ENCODE measurements at regions not wholly inside any gene's neighbourhood (a gene's known extent, or its start where the extent isn't known, plus 50 kb on each side); places are given as distances from the start of the nearest gene placed in this dataset.

DNA sequence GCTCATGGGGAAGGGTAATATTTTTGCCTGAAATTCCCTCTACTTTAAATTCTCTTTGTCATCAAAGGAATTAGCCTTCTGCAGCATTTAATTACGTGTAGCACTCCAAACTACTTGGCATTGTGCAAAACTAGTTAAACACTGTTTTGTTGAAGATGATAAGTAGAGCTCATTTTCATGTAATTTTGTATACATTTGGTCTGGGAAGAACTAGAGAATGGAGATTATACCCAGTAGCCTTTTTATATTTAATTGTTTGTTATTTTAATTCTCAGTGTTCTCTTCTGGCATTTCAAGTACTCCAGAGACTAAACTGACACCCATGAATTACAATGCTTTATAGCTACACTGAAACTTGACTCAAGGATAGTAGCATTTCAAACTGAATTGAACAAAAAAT lies 211.5 kb upstream of the SMIM31 start:
- TF ChIP-seq, protein P1, sequence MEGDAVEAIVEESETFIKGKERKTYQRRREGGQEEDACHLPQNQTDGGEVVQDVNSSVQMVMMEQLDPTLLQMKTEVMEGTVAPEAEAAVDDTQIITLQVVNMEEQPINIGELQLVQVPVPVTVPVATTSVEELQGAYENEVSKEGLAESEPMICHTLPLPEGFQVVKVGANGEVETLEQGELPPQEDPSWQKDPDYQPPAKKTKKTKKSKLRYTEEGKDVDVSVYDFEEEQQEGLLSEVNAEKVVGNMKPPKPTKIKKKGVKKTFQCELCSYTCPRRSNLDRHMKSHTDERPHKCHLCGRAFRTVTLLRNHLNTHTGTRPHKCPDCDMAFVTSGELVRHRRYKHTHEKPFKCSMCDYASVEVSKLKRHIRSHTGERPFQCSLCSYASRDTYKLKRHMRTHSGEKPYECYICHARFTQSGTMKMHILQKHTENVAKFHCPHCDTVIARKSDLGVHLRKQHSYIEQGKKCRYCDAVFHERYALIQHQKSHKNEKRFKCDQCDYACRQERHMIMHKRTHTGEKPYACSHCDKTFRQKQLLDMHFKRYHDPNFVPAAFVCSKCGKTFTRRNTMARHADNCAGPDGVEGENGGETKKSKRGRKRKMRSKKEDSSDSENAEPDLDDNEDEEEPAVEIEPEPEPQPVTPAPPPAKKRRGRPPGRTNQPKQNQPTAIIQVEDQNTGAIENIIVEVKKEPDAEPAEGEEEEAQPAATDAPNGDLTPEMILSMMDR (IDR thresholded peaks at IDR 0.05) = no peak
- TF ChIP-seq POLR2A (IDR thresholded peaks at IDR 0.05) = no peak
